GM12878 (cell line): ENCODE measurements at regions not wholly inside any gene's neighbourhood (a gene's known extent, or its start where the extent isn't known, plus 50 kb on each side); places are given as distances from the start of the nearest gene placed in this dataset.

Experiments used
- ATAC-seq: fragments of 200-7000 bp; cut with Tn5 transposase; 3 replicates; pipeline ENCODE4 v1.9.1; 2020; ENCODE audit warnings: mild to moderate bottlenecking, moderate library complexity
- BruUV-seq: library from RNA; stranded (reverse); fragments of 400-500 nt; replicated peaks from 2 replicates; lab custom pipeline; 2021; lab: Mats Ljungman, UMichigan
- CTCF ChIA-PET: fragments of 300-600 bp; sonication (Branson Sonifier 250); formaldehyde crosslinking; extraction: SDS; loops from one replicate; lab custom pipeline; 2021; ENCODE audit warnings: inconsistent platforms; lab: Yijun Ruan, JAX
- POLR2A ChIA-PET: fragments of 350-600 bp; formaldehyde crosslinking; extraction: SDS; loops from one replicate; lab custom pipeline; 2021; ENCODE audit warnings: inconsistent platforms; lab: Charles Lee
- RAD21 ChIA-PET: fragments of 300-600 bp; sonication (Branson Sonifier 250); formaldehyde crosslinking; loops from one replicate; lab custom pipeline; 2023; ENCODE audit warnings: antibody characterized with exemption; ENCODE audit not compliant: unreplicated experiment; lab: Charles Lee
- SMC1A ChIA-PET: fragments of 300-600 bp; sonication (Branson Sonifier 250); formaldehyde crosslinking; loops from one replicate; lab custom pipeline; 2023; ENCODE audit not compliant: unreplicated experiment, uncharacterized antibody; lab: Charles Lee
- DNase-seq: peaks from one replicate; pipeline ENCODE4 v3.0.0-alpha.2; 2011; ENCODE audit warnings: low read depth, low spot score
- FAIRE-seq: peaks from 3 replicates; lab custom pipeline; 2011; peaks lifted over from hg19 to GRCh38; lab: Jason Lieb, UNC
- H2AFZ ChIP-seq: 2 replicates; pipeline ENCODE4 v1.6.0; 2011; ENCODE audit warnings: low read depth, low read length, control low read depth; ENCODE audit not compliant: control insufficient read depth
- H3K27ac ChIP-seq: 2 replicates; pipeline ENCODE4 v1.5.1; 2011; ENCODE audit warnings: control low read depth; ENCODE audit not compliant: control insufficient read depth, insufficient read depth
- H3K27me3 ChIP-seq, 2 experiments: replicated peaks in 1 of 2; 2 replicates each; pipeline versions ENCODE4 v1.6.0 to v1.6.1; 2011; ENCODE audit warnings: low read length in 1 of 2; ENCODE audit not compliant: control insufficient read depth in 2 of 2, insufficient read depth in 2 of 2
- H3K36me3 ChIP-seq, 2 experiments: 2 replicates each; pipeline ENCODE4 v1.5.1; 2011; ENCODE audit warnings: low read length in 1 of 2; ENCODE audit not compliant: control insufficient read depth in 2 of 2, insufficient read depth in 2 of 2
- H3K4me1 ChIP-seq: 2 replicates; pipeline ENCODE4 v1.6.1; 2011; ENCODE audit warnings: mild to moderate bottlenecking, low read length, moderate library complexity, mixed read lengths; ENCODE audit not compliant: control insufficient read depth, insufficient read depth
- H3K4me2 ChIP-seq: 2 replicates; pipeline ENCODE4 v1.6.0; 2011; ENCODE audit warnings: control low read depth; ENCODE audit not compliant: control insufficient read depth, insufficient read depth
- H3K4me3 ChIP-seq: fragments of 200-600 bp; sonication (generic); 2 replicates; pipeline ENCODE4 v1.5.1; 2016
- H3K79me2 ChIP-seq: 2 replicates; pipeline ENCODE4 v1.6.0; 2011; ENCODE audit warnings: low read length; ENCODE audit not compliant: control insufficient read depth, insufficient read depth
- H3K9ac ChIP-seq: 2 replicates; pipeline ENCODE4 v1.8.0; 2011; ENCODE audit warnings: low read length, control low read depth, mixed read lengths; ENCODE audit not compliant: control insufficient read depth, insufficient read depth
- H3K9me3 ChIP-seq: replicated peaks from 3 replicates; pipeline ENCODE4 v1.5.1; 2011; ENCODE audit warnings: mild to moderate bottlenecking, low read length; ENCODE audit not compliant: control insufficient read depth, insufficient read depth
- H4K20me1 ChIP-seq: 2 replicates; pipeline ENCODE4 v1.6.0; 2011; ENCODE audit not compliant: control insufficient read depth, insufficient read depth
- CBX3 ChIP-seq: fragments of 200-600 bp; sonication (generic); IDR thresholded peaks from 2 replicates; pipeline ENCODE4 v1.6.1; 2016; ENCODE audit warnings: low read depth, borderline replicate concordance
- DPF2 ChIP-seq: fragments of 450-650 bp; IDR thresholded peaks from 2 replicates; pipeline ENCODE4 v1.6.1; 2017; ENCODE audit warnings: mild to moderate bottlenecking
- IRF3 ChIP-seq: fragments of 450-650 bp; IDR thresholded peaks from 2 replicates; pipeline ENCODE4 v1.6.1; 2014; ENCODE audit warnings: mild to moderate bottlenecking
- SUPT20H ChIP-seq: IDR thresholded peaks from 2 replicates; pipeline ENCODE4 v1.6.1; 2011; ENCODE audit warnings: low read depth, mild to moderate bottlenecking, low read length, moderate library complexity, borderline replicate concordance; ENCODE audit not compliant: control insufficient read depth
- ZBTB40 ChIP-seq: fragments of 450-650 bp; IDR thresholded peaks from 2 replicates; pipeline ENCODE4 v1.6.1; 2016; ENCODE audit warnings: mild to moderate bottlenecking, moderate library complexity, borderline replicate concordance
- WGBS: methylation state at CpG from one replicate; pipeline ENCODE4 v1.1.6; 2016; ENCODE audit warnings: low lambda C conversion rate; ENCODE audit not compliant: insufficient replicate concordance, insufficient coverage; ENCODE audit errors: missing lambda C conversion rate; 5-methylcytosine and 5-hydroxymethylcytosine counted together
- in situ Hi-C: fragments of 300-500 bp; cut with MboI; formaldehyde crosslinking; loops from 9 replicates; pipeline ENCODE4 v1.14.3; 2018; ENCODE audit warnings: mixed read lengths
- intact Hi-C: fragments of 100-400 bp; cut with micrococcal nuclease; formaldehyde crosslinking; loops from one replicate; pipeline ENCODE4 v1.14.2; 2022; ENCODE audit not compliant: unreplicated experiment

GRCh38 chr10:129233351-129234148, 233.5 kb upstream of the MGMT start:
- no peak for FAIRE-seq
- in situ Hi-C loops (no loop called here), intact Hi-C loops (no loop called here)
- no TSS peak for BruUV-seq
- no peak for ATAC-seq
- ChIA-PET POLR2A (no interaction called here), SMC1A (no interaction called here), RAD21 (interaction anchor here (0.5 kb wide), 1 partner anchor 19 kb away, joined by 3 read pairs; no protein-coding TSS in a partner anchor), CTCF (interaction anchor here (0.5 kb wide), 1 partner anchor 440 kb away, joined by 3 read pairs; no protein-coding TSS in a partner anchor)
- Histone ChIP-seq H4K20me1 (no peaks in the 10 kb centered on the region), H3K9me3 (no peaks in the 10 kb centered on the region), H2AFZ (no peak overlapping the region), H3K4me2 (no peak overlapping the region), H3K79me2 (no peaks in the 10 kb centered on the region), H3K27ac (no peak overlapping the region), H3K4me3 (no peak overlapping the region), H3K4me1 (no peaks in the 10 kb centered on the region), H3K27me3 (no peaks in the 10 kb centered on the region; a peak in 1 of 4 replicates), H3K9ac (no peak overlapping the region), H3K36me3 (no peaks in the 10 kb centered on the region)
- WGBS = 30% methylated on average over 15 of the region's 15 CpGs
- DNase-seq = no peak
- TF ChIP-seq CBX3 (no peak), IRF3 (no peak), SUPT20H (no peak), DPF2 (no peak), ZBTB40 (no peak)
